H7 (cell line): ENCODE measurements at regions not wholly inside any gene's neighbourhood (a gene's known extent, or its start where the extent isn't known, plus 50 kb on each side); places are given as distances from the start of the nearest gene placed in this dataset.

Experiments used
- DNase-seq: peaks from one replicate; pipeline ENCODE4 v3.0.0; 2012
- H3K27me3 ChIP-seq: 2 replicates; pipeline ENCODE4 v1.6.0; 2011; ENCODE audit warnings: mild to moderate bottlenecking, low read length; ENCODE audit not compliant: control insufficient read depth, insufficient read depth
- H3K36me3 ChIP-seq: replicated peaks from 2 replicates; pipeline ENCODE4 v1.5.1; 2011; ENCODE audit warnings: low read length; ENCODE audit not compliant: control insufficient read depth, insufficient read depth
- H3K4me3 ChIP-seq: 2 replicates; pipeline ENCODE4 v1.5.1; 2011; ENCODE audit warnings: low read depth, mild to moderate bottlenecking, control low read depth, low read length, moderate library complexity; ENCODE audit not compliant: insufficient read depth

DNA sequence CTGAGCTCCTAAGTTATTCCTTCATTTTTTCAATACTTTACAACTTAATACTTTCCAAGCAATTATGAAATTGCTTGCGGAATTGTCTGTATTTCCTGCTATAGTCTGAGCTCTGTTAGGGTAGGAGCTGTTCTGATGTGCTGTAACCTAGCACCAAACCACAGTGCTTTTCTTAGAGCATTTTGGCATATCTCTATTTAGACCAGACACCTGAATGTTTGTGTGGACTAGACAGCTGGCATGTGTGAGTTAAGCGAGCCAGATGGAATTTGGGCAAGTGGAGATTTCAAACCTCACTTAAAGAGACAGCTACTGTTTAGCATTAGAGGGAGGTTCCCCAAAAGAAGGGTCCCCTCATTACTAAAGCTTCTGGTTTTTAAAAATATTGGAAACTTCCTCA is 106.1 kb downstream of the RWDD3 start:
- no peak for DNase-seq
- Histone ChIP-seq H3K27me3 (no peaks in the 10 kb centered on the region), H3K4me3 (no peak overlapping the region), H3K36me3 (no peaks in the 10 kb centered on the region)

DNA sequence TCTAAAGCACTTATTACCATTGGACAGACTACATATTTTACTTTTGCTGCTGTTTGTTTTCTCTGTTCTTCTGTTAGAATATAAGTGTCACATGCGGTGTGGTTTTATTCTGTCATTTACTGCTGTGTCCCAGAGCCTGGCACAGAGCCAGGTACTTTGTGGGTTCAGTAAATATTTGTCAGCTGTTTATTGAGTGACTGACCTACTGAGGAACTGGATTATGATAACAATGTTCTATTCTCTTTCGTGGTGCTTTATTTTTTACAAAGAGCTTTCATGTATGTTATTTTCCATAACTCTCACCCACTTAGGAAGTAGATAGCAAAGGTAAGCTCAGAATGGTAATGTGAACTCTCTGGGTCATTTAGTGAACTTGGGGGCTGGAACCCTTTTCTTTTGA is 118.8 kb downstream of the RWDD3 start:
- Histone ChIP-seq H3K27me3 (no peaks in the 10 kb centered on the region), H3K4me3 (no peak overlapping the region)

GRCh38 chr1:95353194-95353593 is 119.2 kb downstream of the RWDD3 start:
- Histone ChIP-seq H3K36me3 (no peaks in the 10 kb centered on the region), H3K4me3 (no peak overlapping the region), H3K27me3 (no peaks in the 10 kb centered on the region)
- no peak for DNase-seq

More for the DNA sequence above, 118.8 kb downstream of the RWDD3 start:
- no peaks in the 10 kb centered on the region for H3K36me3 ChIP-seq
- DNase-seq = no peak

DNA sequence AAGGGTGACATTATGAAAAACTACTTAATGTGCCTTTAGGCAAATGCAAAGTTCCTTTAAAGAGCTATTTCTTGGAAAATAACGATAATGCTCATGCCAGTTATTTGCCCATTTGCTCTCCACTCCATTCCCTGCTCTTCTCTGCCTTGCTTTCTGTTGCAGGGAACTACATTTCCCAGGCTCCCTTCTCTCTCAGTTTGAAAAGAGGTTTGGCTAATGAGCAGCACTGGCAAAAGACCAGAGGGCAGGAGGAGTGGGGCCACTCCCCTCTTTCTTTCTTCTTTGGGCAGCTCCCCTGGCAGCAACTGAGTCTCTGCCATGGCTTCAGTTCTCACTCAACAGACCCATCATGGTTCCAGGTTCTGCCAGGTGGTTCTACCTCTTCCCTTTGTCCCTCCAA is 130.5 kb downstream of the RWDD3 start:
- no peak overlapping the region for H3K4me3 ChIP-seq
- H3K27me3 ChIP-seq = no peaks in the 10 kb centered on the region
- no peaks in the 10 kb centered on the region for H3K36me3 ChIP-seq
- DNase-seq = peak; percentile 28

DNA sequence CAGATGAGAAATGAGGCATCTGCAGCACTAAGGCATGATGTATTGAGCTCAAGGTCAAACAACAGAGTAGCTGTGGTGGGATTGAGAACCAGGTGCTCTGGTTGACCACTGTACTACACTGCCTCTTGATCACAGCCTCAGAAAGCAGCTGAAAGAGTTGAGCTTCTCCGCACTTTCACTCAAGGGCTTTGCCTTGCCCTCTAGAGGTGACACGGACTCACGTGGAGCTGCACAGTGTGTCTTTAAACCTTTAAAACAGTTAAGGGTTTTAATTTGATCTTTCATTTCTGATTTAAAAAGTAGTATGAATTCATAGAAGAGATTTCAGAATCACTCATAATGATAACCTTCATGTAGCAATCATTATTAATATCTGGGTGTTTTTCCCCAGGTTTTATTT is 132.5 kb downstream of the RWDD3 start:
- Histone ChIP-seq H3K4me3 (no peak overlapping the region), H3K36me3 (no peaks in the 10 kb centered on the region), H3K27me3 (no peaks in the 10 kb centered on the region)
- no peak for DNase-seq

GRCh38 chr1:95368178-95368577 is 134.2 kb downstream of the RWDD3 start:
- DNase-seq = no peak
- Histone ChIP-seq H3K36me3 (no peaks in the 10 kb centered on the region), H3K27me3 (no peaks in the 10 kb centered on the region), H3K4me3 (no peak overlapping the region)

DNA sequence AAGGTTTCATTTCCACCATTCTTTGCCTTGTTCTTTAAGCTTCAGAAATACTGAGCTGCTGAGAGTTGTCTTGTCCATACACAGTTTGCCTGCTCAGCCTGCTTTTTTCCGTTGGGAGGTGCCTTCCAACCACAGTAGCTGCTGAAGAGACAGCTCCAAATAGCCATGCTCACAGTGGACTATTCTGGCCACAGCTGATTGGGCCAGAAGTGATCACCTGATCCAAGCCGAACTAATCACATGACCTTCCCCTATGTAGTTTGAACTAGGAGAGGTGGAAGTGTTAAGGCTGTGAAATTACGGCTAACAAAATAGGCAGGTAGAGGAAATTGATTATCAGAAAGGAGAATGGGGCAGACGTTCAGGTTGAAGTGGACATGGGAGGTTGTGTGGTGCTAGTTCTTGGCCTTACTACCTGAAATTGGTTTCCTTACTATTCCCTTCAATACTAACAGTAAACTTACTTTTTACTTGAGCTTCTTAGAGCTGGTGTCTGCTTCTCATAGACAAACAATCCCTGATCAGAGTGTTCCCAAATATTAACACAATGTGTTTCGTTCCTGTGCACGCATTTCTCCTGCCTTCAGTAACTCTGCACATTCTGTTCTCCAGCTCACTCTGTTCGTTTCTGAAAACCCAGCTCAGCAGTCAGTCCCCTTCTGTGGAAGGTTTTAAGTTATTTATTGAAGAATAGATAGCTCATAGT is 136.1 kb downstream of the RWDD3 start:
- Histone ChIP-seq H3K4me3 (no peak overlapping the region), H3K36me3 (no peaks in the 10 kb centered on the region)
- no peak for DNase-seq

DNA sequence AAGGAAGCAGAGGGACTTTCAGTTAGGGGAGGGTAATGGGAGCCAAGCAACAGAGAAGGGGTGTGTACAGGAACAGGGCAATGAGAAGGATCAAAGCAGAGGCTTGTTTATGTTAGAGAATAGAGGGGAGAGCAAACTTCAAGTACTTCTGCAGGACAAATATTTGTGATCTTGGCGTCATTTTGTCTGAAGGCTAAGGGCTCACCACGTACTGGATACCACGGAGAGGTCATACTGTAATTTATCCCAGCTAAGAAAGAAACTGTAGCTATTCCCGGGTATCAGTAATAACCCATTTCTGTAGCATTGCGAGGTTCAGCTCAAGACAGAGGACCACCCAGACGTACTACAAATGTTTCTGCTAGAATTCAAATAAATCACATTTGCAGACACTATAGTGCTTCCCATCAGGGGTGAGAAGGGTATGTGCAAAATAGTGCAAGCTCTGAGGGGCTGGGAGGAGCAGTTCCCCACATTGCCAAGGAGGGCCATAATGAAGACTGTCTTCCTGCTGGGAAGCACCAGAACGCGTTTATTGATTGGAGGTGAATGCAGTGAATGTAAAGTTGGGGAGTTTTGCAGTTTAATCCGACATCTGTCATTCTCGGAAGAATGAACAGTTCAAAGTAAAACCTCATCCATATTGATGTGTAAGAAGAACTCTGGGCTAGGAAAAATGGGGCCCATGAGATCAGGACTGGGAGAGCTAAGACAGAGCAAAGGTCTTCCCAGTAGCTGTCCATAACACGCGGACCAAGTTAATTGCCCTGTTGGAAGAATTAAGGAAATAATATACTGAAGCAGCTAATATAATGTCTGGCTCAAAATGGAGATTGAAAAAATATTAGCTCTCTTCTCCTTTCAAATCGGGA is 136.9 kb downstream of the RWDD3 start:
- no peak overlapping the region for H3K4me3 ChIP-seq
- H3K36me3 ChIP-seq = no peaks in the 10 kb centered on the region
- no peak for DNase-seq

More for the DNA sequence above, 136.1 kb downstream of the RWDD3 start:
- H3K27me3 ChIP-seq = no peaks in the 10 kb centered on the region

DNA sequence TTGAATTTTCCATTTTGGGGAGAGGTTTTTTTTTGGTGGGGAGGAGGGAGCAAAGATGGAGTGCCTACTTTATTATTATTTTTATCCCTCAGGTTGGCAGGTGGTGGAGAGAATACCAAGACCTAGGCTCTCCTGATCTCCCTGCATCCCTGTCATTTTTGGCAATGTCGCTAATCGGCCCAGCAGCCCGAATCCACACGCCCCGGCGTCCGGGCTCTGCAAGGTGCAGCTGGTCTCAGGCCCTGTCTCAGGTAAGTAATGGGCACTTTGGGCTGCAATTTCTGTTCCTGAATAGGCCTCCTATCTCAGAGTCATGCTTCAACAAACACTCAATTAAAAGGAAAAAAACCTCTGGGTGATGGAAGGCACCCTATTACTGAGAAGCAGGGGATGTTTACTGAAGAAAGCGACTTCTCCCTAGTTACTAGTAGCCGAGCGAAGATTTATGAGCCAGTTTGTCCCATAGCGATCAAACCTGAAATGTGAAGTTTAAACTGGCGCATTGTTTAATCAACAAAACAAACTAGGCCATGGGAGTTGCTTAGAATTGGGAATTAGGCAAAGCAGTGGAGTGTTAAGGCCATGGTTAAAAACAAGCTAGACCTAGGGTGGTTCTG is 137.8 kb downstream of the RWDD3 start:
- no peak for DNase-seq
- no peaks in the 10 kb centered on the region for H3K27me3 ChIP-seq
- H3K4me3 ChIP-seq = no peak overlapping the region
- H3K36me3 ChIP-seq = no peaks in the 10 kb centered on the region

More for the DNA sequence above, 136.9 kb downstream of the RWDD3 start:
- no peaks in the 10 kb centered on the region for H3K27me3 ChIP-seq

- Histone ChIP-seq H3K27me3 (no peaks in the 10 kb centered on the region), H3K36me3 (no peaks in the 10 kb centered on the region), H3K4me3 (no peak overlapping the region)
- DNase-seq = no peak
Measured at GRCh38 chr1:95375174-95375573, 141.2 kb downstream of the RWDD3 start.

- H3K36me3 ChIP-seq = no peaks in the 10 kb centered on the region
- DNase-seq = no peak
- H3K27me3 ChIP-seq = no peaks in the 10 kb centered on the region
Measured at GRCh38 chr1:95380909-95381308, 146.9 kb downstream of the RWDD3 start.

GRCh38 chr1:95382000-95382786 is 148.2 kb downstream of the RWDD3 start:
- Histone ChIP-seq H3K4me3 (no peak overlapping the region), H3K27me3 (no peaks in the 10 kb centered on the region), H3K36me3 (no peaks in the 10 kb centered on the region)
- no peak for DNase-seq

More at GRCh38 chr1:95380909-95381308, 146.9 kb downstream of the RWDD3 start:
- no peak overlapping the region for H3K4me3 ChIP-seq

DNA sequence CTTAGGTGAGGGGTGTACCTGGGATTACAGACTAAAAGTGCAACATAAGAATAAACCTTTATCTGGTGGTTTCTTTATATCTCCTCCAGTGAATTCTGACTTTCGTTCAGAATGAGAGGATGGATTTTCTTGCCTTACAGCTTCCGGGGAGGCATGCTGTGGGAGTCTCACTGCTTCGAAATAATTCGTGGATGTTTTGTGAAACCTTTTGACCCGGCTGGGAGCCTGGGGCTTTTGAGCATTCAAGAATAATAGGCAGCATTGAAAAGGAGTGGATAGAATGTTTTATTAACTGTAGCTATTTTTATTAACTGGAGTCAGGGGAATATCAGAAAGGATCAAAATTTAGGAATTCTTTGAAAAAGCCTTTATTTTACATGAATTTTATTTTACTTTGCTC is 149.1 kb downstream of the RWDD3 start:
- no peaks in the 10 kb centered on the region for H3K36me3 ChIP-seq
- no peaks in the 10 kb centered on the region for H3K27me3 ChIP-seq
- no peak for DNase-seq
- no peak overlapping the region for H3K4me3 ChIP-seq

DNA sequence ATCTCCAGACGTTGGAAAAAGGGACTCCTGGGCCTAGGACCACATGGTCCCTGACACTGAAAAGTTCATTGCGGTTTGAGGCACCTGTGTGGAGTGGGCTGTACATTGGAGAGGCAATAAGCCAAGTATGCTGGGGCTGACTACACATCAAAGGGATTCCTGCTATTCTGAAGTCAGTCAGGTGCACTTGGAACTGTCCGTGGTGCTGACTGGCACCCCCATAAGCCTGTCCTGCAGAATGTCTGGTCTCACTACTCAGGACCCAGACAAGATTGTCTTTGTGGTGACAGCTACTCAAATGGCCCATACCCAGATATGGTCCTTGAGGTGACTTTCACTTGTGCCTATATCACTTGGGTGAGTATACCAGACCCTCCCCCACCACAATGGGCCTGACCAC is 150.6 kb downstream of the RWDD3 start:
- Histone ChIP-seq H3K4me3 (no peak overlapping the region), H3K36me3 (no peaks in the 10 kb centered on the region), H3K27me3 (no peaks in the 10 kb centered on the region)
- peak; percentile 41 for DNase-seq
